HUES6 (cell line): ENCODE measurements at regions not wholly inside any gene's neighbourhood (a gene's known extent, or its start where the extent isn't known, plus 50 kb on each side); places are given as distances from the start of the nearest gene placed in this dataset.

ENCODE experiments used
- H3K27ac ChIP-seq: 2 replicates; pipeline ENCODE4 v1.7.0; 2013; ENCODE audit warnings: low read depth, mild to moderate bottlenecking, low read length, inconsistent platforms
- H3K27me3 ChIP-seq: 2 replicates; pipeline ENCODE4 v1.6.1; 2013; ENCODE audit warnings: low read length; ENCODE audit not compliant: control insufficient read depth, insufficient read depth
- H3K36me3 ChIP-seq: 2 replicates; pipeline ENCODE4 v1.6.1; 2013; ENCODE audit warnings: low read length; ENCODE audit not compliant: control insufficient read depth, insufficient read depth
- H3K4me1 ChIP-seq: 2 replicates; pipeline ENCODE4 v1.6.1; 2013; ENCODE audit warnings: low read length; ENCODE audit not compliant: control insufficient read depth, insufficient read depth
- H3K4me3 ChIP-seq: 2 replicates; pipeline ENCODE4 v1.5.1; 2013; ENCODE audit warnings: low read depth, low read length
- H3K9ac ChIP-seq: one replicate; pipeline ENCODE4 v1.6.1; 2013; ENCODE audit warnings: mild to moderate bottlenecking, low read length
- H3K9me3 ChIP-seq: 2 replicates; pipeline ENCODE4 v1.6.1; 2013; ENCODE audit warnings: low read depth, low read length; ENCODE audit not compliant: control insufficient read depth, insufficient read depth

DNA sequence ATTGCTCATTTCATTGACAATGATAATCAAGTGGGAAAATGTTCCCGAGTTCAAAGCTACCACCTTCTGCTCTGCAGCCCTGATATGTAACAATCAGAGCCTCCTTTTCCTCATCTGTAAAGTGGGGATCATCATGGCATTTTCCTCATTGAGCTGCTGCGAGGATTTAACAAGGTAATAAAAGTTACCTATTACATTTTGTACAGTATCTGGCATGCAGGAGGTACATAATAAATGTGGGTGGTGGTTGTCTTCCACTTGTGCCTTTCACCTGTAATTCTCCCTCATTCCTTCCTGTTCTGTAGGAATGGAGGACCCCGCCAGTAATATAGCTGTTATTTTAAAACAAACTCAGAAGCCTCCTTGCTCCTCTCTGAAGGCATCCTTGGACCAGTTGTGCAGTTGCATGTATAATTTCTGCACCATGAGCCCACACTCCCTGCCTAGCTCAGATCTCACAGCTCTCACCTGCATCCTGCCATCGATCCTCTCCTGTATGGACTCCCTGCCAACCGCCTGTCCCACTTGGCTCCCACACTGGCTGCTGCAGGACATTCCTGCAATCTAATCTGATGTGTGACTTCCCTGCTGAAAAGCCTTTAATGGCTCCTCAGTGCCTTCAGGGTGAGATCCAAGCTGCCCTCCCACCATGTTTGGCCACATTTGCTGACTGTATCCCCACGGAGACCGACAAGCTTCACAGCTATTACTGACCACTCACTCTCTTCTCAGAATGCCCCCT lies 350.4 kb downstream of the EN1 start:
- Histone ChIP-seq H3K27me3 (no peaks in the 10 kb centered on the region), H3K27ac (no peak overlapping the region), H3K36me3 (no peaks in the 10 kb centered on the region), H3K4me3 (no peak overlapping the region), H3K9ac (no peak overlapping the region), H3K9me3 (no peaks in the 10 kb centered on the region), H3K4me1 (peaks cover 13% of the 10 kb centered on the region)

DNA sequence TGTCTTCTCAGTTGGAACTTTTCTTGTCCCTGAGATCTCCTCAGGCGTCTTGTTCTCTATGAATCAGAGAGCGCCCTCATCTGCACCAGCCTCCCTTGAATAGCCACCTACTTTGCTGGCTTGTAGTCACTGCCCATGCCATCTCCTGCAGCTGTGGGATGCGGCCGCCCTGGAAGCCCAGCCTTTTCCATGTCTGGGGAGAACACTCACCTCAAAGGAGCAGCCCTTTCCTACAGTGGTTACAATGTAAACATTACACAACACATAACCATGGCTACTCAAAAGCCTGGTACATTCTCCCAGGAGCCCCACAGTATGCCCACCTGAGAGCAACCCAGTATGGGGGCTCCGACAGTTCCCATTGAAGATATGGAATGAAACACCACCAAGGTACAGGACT lies 351.0 kb downstream of the EN1 start:
- H3K27ac ChIP-seq = no peak overlapping the region
- no peak overlapping the region for H3K4me3 ChIP-seq
- no peaks in the 10 kb centered on the region for H3K27me3 ChIP-seq
- H3K36me3 ChIP-seq = no peaks in the 10 kb centered on the region
- H3K4me1 ChIP-seq = peaks cover 18% of the 10 kb centered on the region
- H3K9me3 ChIP-seq = no peaks in the 10 kb centered on the region
- H3K9ac ChIP-seq = no peak overlapping the region

DNA sequence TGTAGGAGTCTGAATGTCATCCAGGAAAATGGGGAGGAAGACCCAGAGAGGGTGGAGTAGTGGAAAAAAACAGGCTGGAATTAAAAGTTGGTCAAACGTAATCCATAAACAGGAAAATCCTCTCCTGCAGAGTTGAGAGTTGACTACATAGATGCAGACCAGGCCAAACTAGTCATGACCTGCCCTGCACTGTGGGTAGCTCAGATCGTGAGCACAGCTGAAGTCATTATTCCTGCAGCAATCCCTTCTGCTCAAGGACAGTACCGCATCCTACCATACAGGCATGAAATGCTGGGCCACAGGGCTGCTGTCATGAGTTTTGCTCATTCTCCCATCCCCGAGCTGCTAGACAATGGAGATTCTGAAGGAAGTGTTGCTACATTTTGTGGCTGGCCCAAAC lies 352.2 kb downstream of the EN1 start:
- H3K9ac ChIP-seq = no peak overlapping the region
- H3K27ac ChIP-seq = no peak overlapping the region
- H3K36me3 ChIP-seq = no peaks in the 10 kb centered on the region
- no peaks in the 10 kb centered on the region for H3K9me3 ChIP-seq
- H3K4me1 ChIP-seq = peaks cover 29% of the 10 kb centered on the region
- no peaks in the 10 kb centered on the region for H3K27me3 ChIP-seq
- no peak overlapping the region for H3K4me3 ChIP-seq

DNA sequence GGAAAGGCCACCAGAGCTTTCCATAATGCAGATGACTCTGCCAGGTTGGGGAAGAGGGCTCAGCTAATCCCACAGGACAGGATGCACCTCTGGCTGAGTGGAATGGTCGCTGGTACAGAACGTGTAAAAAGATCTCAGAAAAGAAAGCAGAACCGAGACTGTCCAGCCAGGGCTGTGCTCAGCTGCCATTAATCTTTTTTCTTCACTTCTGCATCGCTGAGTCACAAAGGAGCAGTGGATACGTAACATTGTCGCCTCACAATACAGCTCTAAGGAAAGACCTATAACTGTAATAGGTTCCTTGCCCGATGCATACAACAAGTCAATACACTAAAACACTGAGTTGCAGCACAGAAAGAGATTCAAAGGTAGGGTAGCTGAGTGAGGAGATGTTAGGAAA lies 354.2 kb downstream of the EN1 start:
- Histone ChIP-seq H3K27ac (no peak overlapping the region), H3K36me3 (no peaks in the 10 kb centered on the region), H3K27me3 (no peaks in the 10 kb centered on the region), H3K9ac (no peak overlapping the region), H3K4me1 (peaks cover 34% of the 10 kb centered on the region), H3K9me3 (no peaks in the 10 kb centered on the region), H3K4me3 (no peak overlapping the region)

DNA sequence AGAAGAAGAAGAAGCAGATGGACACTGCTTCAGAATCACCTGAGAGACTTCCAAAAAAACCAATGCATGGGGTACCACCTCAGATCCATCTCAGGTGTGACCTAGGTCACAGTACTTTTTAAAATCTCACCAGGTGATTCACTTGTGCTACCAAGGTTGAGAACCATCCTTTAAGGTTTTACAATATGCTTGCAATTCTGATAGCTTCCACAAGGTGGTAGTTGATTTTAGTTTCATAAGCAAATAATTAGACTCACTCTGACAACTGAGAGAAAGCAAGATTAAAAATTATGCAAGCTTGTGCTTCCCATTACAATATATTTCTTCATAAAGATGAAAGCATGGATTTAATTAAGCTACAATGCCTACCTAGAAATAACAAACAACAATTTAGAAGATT lies 355.1 kb downstream of the EN1 start:
- no peaks in the 10 kb centered on the region for H3K9me3 ChIP-seq
- peaks cover 34% of the 10 kb centered on the region for H3K4me1 ChIP-seq
- no peak overlapping the region for H3K27ac ChIP-seq
- H3K36me3 ChIP-seq = no peaks in the 10 kb centered on the region
- no peak overlapping the region for H3K4me3 ChIP-seq
- no peaks in the 10 kb centered on the region for H3K27me3 ChIP-seq
- no peak overlapping the region for H3K9ac ChIP-seq

- Histone ChIP-seq H3K36me3 (no peaks in the 10 kb centered on the region), H3K4me1 (peaks cover 34% of the 10 kb centered on the region), H3K9ac (peak overlapping the region; percentile 34), H3K4me3 (peak overlapping the region; percentile 22; the same call in 1 of the 2 replicates), H3K9me3 (no peaks in the 10 kb centered on the region), H3K27ac (peak overlapping the region; percentile 68), H3K27me3 (no peaks in the 10 kb centered on the region)
These were observed 357.1 kb downstream of the EN1 start for GRCh38 chr2:118490330-118490729.

DNA sequence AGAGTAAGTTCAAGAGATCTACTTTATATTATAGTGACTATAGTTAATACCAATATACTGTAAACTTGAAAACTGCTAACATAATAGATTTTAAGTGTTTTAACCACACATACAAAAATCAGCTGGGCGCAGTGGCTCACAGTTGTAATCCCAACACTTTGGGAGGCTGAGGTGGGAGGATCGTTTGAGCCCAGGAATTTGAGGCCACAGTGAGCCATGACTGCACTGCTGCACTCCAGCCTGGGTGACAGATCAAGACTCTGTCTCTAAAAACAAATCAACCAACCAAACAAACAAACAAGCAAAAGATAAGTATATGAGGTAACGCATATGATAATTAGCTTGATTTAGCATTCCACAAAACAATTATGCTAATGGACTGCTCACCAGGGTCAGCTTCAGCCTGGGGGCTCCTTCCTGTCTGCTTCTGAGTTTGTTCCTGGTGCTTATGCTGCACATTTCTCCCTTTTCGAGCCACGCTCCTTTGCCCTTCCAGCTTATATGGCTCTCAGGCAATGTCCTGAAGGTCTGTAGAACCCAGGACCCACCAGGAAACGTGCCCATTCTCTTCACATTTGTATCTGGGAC lies 357.6 kb downstream of the EN1 start:
- no peaks in the 10 kb centered on the region for H3K9me3 ChIP-seq
- peak overlapping the region; percentile 22; the same call in 1 of the 2 replicates for H3K4me3 ChIP-seq
- peaks cover 34% of the 10 kb centered on the region for H3K4me1 ChIP-seq
- no peaks in the 10 kb centered on the region for H3K36me3 ChIP-seq
- peak overlapping the region; percentile 34 for H3K9ac ChIP-seq
- peak overlapping the region; percentile 68 for H3K27ac ChIP-seq
- no peaks in the 10 kb centered on the region for H3K27me3 ChIP-seq

DNA sequence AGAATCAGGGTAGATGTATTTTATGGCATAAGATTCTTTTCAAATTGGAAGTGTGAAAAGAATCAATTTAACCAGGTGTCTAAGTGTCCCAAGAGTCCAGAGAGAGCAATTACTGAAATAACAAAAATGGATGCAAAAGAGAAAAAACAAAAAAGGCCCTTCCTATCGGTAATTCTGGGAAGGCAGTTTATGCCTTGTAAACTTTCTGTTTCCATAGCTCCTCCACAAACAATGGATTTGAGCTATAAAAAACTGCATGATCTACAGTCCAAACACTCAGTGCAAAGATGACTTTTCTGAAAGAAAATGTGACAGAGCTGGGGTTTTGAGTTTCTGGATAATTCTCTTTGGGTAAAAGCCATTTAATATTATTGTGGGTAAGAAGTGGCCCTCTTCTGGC lies 366.1 kb downstream of the EN1 start:
- H3K36me3 ChIP-seq = no peaks in the 10 kb centered on the region
- peaks cover 10% of the 10 kb centered on the region; the same call in 1 of the 2 replicates for H3K27me3 ChIP-seq
- 0 out of 2 replicates have a peak, but pooled peaks cover 5% of the 10 kb centered on the region for H3K4me1 ChIP-seq
- H3K9ac ChIP-seq = no peak overlapping the region
- no peaks in the 10 kb centered on the region for H3K9me3 ChIP-seq
- no peak overlapping the region for H3K27ac ChIP-seq
- no peak overlapping the region for H3K4me3 ChIP-seq

- Histone ChIP-seq H3K27me3 (peaks cover 10% of the 10 kb centered on the region; the same call in 1 of the 2 replicates), H3K9me3 (no peaks in the 10 kb centered on the region), H3K4me3 (no peak overlapping the region)
These were observed 368.4 kb downstream of the EN1 start for GRCh38 chr2:118479020-118479419.

DNA sequence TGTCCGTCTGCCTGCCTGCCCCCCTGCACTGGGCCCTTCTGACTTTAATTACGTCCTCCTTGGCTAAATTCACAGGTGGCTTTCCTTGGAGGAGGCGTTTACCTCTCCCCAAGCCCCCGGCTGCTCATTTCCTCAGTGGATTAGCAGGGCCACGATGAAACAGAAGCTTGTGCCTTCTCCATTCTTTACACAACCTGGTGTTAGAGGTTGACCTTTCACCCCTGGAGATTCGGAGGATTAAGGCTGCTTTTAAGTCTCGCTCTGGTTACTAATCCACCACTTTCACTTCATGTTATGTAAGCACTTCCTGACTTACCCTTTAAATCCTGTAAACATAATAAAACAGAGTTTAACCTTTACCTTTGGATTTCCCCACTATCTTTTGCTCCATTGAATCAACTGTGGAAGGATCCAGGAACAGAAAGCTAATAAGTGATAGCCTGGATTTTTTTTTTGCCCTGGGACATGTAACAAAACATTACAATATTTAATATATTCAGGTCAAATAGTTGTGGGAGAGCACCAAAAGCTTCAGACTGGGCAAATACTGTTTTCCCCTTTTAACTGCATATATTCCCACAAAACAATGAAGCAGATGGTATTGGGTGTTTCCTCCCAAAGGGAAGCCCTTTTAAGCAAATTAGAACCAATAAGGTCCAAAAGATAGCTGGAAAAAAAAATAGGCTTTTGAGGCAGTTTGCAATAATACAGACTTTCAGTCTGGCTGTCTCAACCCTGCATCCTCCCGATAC lies 370.2 kb downstream of the EN1 start:
- no peaks in the 10 kb centered on the region for H3K9me3 ChIP-seq
- no peak overlapping the region for H3K4me3 ChIP-seq
- no peak overlapping the region for H3K27ac ChIP-seq
- H3K36me3 ChIP-seq = no peaks in the 10 kb centered on the region
- peaks cover 26% of the 10 kb centered on the region for H3K4me1 ChIP-seq
- H3K9ac ChIP-seq = no peak overlapping the region
- H3K27me3 ChIP-seq = peaks cover 5% of the 10 kb centered on the region; the same call in 1 of the 2 replicates

More at GRCh38 chr2:118479020-118479419, 368.4 kb downstream of the EN1 start:
- no peak overlapping the region for H3K27ac ChIP-seq
- H3K36me3 ChIP-seq = no peaks in the 10 kb centered on the region
- H3K4me1 ChIP-seq = peaks cover 16% of the 10 kb centered on the region
- no peak overlapping the region for H3K9ac ChIP-seq
